Midbrain (tissue), 1 donor: ENCODE measurements at regions not wholly inside any gene's neighbourhood (a gene's known extent, or its start where the extent isn't known, plus 50 kb on each side); places are given as distances from the start of the nearest gene placed in this dataset.
A peak's percentile ranks its signal among the peaks of the same experiment; 100 is the strongest.

Experiments
- DNase-seq: peaks from one replicate; lab custom pipeline; 2025; lab: John Stamatoyannopoulos, UW

- no peak for DNase-seq
These were observed 313.2 kb downstream of the PIK3C3 start for GRCh38 chr18:42268186-42268725.

- no peak for DNase-seq
These were observed 313.8 kb downstream of the PIK3C3 start for GRCh38 chr18:42268798-42269197.

DNA sequence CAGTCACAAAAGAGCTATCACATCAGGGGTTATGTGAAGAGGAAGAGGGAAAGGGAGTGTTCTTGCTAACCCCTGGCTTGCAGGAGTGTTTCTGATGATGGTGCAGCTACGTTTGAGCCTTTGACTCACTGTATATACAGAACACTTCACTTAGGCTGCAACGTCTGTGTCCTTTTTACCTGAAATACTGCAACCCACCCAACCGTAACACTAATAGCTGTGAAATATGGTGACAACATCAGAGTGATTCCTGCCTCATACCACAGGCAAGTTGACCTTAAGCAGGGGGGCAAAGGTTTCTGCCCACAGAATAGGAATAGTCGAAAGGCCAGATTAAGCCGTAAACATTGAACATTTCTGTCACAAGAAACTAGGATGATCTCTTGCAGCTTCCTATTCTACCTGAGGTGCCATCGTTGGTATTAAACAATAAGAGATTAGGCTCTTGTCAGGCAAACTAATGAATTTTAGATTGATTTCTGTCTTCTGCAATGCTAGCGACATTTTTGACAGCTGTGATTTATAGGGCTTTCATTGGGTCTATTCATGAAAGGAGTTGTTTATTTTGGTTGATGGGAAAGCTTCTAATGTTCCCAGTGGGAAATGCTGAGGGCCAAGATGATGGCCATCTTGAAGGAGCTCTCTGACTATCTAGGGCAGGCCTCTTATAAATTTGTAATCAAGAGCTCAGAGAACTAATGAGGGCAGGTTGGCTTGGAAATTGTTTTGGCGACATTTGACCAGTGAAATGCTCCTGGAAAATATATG lies 316.8 kb downstream of the PIK3C3 start:
- DNase-seq: no peak

- no peak for DNase-seq
These were observed 319.6 kb downstream of the PIK3C3 start for GRCh38 chr18:42274488-42275137.

- no peak for DNase-seq
These were observed 320.1 kb downstream of the PIK3C3 start for GRCh38 chr18:42275138-42275535.

DNA sequence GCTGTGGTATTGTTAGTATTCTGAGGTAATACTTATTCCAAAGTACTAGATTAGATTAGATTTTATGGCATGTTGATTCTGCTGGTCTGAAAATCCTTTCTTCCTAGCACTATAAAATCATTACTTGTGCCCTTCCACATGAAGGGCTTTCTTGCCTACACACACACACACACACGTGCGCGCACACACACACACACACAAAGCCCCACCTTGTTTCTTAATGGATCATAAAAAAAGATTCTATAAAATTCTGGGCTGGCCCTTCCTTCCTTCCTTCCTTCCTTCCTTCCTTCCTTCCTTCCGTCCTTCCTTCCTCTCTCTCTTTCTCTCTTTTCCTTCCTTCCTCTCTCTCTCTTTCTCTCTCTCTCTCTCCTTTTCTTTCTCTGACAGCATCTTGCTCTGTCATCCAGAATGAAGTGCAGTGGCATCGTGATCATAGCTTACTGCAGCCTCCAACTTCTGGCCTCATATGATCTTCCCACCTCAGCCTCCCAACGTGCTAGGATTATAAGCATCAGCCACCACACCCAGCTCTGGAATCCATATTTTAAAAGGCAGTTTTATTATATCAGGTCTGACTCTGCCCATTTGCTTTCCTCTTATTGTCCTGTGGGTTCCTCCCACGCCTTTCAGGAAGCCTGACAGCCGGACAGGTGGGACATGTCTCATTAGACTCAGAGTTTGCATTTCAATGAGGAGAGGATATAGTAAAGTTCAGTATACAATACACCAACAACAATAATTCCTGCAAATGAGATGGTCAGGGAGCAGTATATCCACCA lies 321.1 kb downstream of the PIK3C3 start:
- DNase-seq: no peak

DNA sequence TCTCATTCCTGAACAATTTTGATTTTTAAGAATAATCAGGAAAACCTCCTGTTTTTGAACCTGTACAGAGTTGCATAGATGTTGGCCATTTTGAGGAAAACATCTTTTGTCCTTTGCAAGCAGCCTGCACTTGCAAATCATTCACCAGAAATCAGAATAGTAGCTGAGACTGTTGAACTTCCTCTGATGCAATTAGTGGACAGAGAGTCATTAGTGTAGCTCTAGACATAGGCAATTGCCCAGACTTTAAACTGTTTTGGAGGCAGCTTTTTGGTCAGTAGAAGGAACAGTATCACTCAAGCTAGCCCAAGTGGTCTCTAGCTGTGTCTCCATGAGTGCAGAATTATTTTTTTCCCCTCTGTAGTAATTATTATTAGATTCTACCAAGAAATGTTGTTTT lies 326.1 kb downstream of the PIK3C3 start:
- no peak for DNase-seq

DNA sequence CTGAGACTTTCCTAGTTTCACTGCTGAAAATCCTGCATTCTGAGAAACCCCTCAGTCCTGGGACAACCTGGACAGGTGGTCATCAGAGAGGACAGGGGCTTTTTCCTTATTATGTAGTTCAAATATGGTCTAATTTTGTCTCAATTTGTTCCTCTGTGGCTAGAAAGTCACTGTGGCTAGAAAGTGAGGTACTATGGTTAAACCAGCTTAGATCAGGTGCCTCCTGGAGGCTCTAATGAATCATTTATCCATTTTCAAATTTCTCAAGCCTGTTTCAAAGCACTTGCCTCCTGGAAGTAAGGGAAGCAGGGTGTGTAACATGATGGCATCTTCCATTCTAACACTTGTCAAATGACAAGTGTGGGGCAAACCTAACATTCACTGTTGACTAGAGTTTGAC lies 326.8 kb downstream of the PIK3C3 start:
- DNase-seq: no peak

GRCh38 chr18:42287047-42287446 lies 332.0 kb downstream of the PIK3C3 start:
- no peak for DNase-seq

DNA sequence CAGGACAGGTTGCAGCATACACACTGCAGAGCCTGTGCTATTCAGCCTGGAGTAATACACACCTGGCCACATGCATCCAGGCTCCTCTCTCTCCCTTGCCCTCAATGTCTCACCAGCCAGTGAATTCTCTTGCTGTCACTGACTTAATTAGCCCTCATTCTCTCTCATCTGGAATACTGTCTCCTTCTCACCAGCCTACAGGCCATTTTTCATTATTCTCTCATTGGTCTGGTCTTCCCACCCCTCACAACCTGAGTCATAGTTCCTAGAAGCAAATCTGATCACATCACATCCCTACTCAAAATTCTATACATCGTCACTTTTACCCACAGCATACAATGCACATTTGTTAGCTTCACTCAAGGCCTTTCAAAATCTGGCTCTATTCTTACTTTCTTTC lies 333.1 kb downstream of the PIK3C3 start:
- DNase-seq: no peak

- no peak for DNase-seq
These were observed 334.5 kb downstream of the PIK3C3 start for GRCh38 chr18:42289526-42289925.

DNA sequence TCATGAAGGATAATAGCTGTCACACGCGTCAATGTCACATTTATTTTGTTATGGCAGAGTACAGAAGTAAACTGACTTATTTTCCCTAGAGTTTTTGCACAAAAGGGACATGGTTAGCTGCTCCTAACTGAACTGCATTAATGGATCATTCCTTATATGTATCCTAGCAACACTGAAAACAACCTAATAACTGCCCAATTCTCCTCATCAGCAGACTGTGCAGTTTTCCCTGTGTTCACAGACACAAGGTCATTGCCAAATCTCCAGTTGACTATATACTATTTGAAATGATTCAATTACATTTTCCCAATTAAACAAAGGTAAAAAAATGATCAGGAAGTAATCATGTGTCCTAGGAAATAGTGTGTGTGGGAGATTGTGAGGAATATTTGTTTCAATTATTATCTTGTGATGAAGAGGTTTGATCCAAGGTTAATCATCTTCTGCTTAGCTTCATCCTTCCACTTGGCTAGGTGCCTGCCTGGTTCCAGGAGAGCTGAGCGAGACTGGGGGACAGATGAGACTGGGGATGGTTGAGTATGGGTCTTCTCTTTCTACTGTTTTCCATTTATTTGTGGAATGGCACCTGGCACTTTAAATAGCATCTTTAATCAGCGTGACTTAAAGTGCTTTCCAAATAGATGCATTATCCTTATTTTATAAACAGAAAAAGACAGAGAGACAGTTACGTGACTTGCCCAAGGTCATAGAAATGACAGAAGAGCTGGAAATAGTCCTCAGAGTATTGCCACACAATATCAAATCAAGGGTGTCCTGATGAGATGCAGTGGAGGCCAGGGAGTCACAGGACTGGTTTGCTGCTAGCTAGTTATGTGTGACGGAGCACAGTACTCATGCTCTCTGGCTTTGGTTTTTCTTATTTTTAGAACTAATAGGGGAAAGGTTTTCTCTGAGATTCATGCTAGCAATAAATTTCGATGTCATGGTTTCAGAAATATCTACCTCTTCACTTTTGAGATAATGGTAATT lies 335.6 kb downstream of the PIK3C3 start:
- DNase-seq: no peak

- DNase-seq: no peak
These were observed 337.6 kb downstream of the PIK3C3 start for GRCh38 chr18:42292654-42293053.

DNA sequence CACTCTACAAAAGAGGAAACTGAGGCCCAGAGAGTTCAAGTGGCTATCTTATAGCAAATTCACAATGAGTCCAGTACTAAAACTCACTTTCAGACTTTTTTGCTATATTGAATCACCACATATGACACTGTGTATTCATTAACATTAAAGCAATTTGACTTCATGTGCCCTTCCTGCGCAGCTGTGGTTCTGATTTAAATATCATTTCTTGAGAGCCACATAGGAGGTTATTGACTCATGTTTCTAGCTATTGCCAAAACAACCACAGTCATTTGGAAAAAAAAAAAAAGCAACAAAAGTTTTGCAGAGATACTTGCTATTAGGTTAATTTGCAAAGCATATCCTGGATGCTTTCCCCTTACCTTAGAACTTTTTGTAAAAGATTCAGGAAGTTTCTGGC lies 341.2 kb downstream of the PIK3C3 start:
- DNase-seq: no peak

- DNase-seq: no peak
These were observed 341.7 kb downstream of the PIK3C3 start for GRCh38 chr18:42296723-42297122.

DNA sequence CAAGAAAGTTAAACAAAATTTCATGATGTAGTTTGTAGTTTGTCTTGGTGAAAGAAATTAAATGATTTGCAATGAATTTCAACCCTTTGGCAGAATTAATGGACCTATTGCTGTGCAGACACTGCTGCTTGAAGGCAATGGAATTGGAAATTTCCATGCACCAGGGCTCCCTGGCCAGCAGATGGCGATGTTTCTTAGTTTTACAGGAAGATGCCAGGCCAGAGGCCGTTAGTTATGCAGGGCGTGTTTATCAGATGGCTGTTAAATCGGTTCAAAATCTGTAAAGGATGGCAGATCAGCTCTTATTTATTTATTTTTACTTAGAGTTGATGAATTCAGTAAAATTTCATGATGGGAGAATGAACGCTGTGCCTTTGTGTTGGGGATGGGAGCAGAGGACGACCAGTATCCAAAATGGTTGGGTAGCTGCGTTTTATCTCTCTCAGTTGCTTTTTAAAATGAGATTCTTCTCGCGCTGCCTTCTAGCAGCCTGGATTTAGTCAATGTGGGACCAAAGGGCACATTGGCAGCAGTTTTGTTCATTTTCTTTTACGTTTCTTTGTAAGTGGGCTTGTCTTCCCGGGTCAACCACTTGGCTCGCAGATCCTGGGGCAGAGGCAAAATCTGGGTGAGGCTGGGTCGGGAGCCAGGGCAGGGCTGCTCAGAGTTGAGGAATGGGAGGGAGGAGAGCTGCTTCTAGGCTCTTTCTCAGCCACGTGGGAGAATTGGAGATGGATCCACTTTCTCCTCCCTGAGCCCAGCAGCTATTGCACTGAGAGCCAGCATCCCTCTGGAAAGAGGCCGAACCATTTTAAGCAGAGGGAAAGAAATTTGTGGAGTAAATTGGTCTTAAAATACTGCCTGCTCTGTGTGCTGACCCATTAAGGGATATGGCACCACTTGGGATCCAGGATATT lies 344.0 kb downstream of the PIK3C3 start:
- DNase-seq: peak; percentile 88

- DNase-seq: no peak
These were observed 351.0 kb downstream of the PIK3C3 start for GRCh38 chr18:42305869-42306593.

DNA sequence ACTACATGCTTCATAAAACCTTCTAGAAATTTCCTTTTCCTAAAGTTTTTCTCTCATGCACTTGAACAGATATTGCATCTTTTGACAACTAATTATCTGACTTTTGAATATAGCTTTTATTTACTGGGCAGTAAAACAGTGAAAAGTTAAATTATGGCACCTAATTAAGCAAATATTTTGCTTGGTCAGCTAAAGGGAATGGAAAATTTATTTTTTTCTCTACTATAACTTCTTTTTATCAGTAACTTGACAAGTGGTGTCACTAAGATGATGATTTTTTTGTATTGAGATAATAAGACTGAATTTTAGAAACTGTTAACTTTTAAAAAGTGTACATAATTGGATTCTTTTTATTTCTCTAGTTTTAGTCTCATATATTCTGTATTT lies 351.6 kb downstream of the PIK3C3 start:
- DNase-seq: no peak

DNA sequence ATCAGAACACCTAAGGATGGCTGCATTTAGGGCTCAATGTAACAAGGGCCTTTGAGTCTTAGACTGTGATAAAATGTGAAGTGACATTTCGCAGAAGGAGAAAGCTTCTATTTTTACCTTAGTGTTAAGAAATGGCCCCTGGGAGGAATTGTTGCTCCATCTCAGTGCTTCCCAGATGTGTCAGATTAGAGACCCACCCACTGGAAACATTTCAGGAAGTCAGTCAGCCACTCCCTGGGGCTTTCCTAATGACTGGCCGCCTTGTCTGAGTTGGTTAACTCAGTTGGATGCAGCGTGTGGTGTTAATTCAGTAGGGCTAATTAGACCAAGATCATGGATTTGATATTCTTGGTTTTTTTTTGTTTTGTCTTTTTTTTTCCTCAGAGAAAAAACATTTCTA lies 355.9 kb downstream of the PIK3C3 start:
- no peak for DNase-seq

- DNase-seq: no peak
These were observed 371.7 kb downstream of the PIK3C3 start for GRCh38 chr18:42326752-42327151.
